GM12878 (cell line): ENCODE measurements at regions not wholly inside any gene's neighbourhood (a gene's known extent, or its start where the extent isn't known, plus 50 kb on each side); places are given as distances from the start of the nearest gene placed in this dataset.

Source experiments
- ATAC-seq: fragments of 200-7000 bp; cut with Tn5 transposase; 3 replicates; pipeline ENCODE4 v1.9.1; 2020; ENCODE audit warnings: mild to moderate bottlenecking, moderate library complexity
- BruUV-seq: library from RNA; stranded (reverse); fragments of 400-500 nt; replicated peaks from 2 replicates; lab custom pipeline; 2021; lab: Mats Ljungman, UMichigan
- CTCF ChIA-PET: fragments of 300-600 bp; sonication (Branson Sonifier 250); formaldehyde crosslinking; extraction: SDS; loops from one replicate; lab custom pipeline; 2021; ENCODE audit warnings: inconsistent platforms; lab: Yijun Ruan, JAX
- POLR2A ChIA-PET: fragments of 350-600 bp; formaldehyde crosslinking; extraction: SDS; loops from one replicate; lab custom pipeline; 2021; ENCODE audit warnings: inconsistent platforms; lab: Charles Lee
- RAD21 ChIA-PET: fragments of 300-600 bp; sonication (Branson Sonifier 250); formaldehyde crosslinking; loops from one replicate; lab custom pipeline; 2023; ENCODE audit warnings: antibody characterized with exemption; ENCODE audit not compliant: unreplicated experiment; lab: Charles Lee
- SMC1A ChIA-PET: fragments of 300-600 bp; sonication (Branson Sonifier 250); formaldehyde crosslinking; loops from one replicate; lab custom pipeline; 2023; ENCODE audit not compliant: unreplicated experiment, uncharacterized antibody; lab: Charles Lee
- DNase-seq: peaks from one replicate; pipeline ENCODE4 v3.0.0-alpha.2; 2011; ENCODE audit warnings: low read depth, low spot score
- FAIRE-seq: peaks from 3 replicates; lab custom pipeline; 2011; peaks lifted over from hg19 to GRCh38; lab: Jason Lieb, UNC
- H2AFZ ChIP-seq: 2 replicates; pipeline ENCODE4 v1.6.0; 2011; ENCODE audit warnings: low read depth, low read length, control low read depth; ENCODE audit not compliant: control insufficient read depth
- H3K27ac ChIP-seq: 2 replicates; pipeline ENCODE4 v1.5.1; 2011; ENCODE audit warnings: control low read depth; ENCODE audit not compliant: control insufficient read depth, insufficient read depth
- H3K27me3 ChIP-seq, 2 experiments: replicated peaks in 1 of 2; 2 replicates each; pipeline versions ENCODE4 v1.6.0 to v1.6.1; 2011; ENCODE audit warnings: low read length in 1 of 2; ENCODE audit not compliant: control insufficient read depth in 2 of 2, insufficient read depth in 2 of 2
- H3K36me3 ChIP-seq, 2 experiments: 2 replicates each; pipeline ENCODE4 v1.5.1; 2011; ENCODE audit warnings: low read length in 1 of 2; ENCODE audit not compliant: control insufficient read depth in 2 of 2, insufficient read depth in 2 of 2
- H3K4me1 ChIP-seq: 2 replicates; pipeline ENCODE4 v1.6.1; 2011; ENCODE audit warnings: mild to moderate bottlenecking, low read length, moderate library complexity, mixed read lengths; ENCODE audit not compliant: control insufficient read depth, insufficient read depth
- H3K4me2 ChIP-seq: 2 replicates; pipeline ENCODE4 v1.6.0; 2011; ENCODE audit warnings: control low read depth; ENCODE audit not compliant: control insufficient read depth, insufficient read depth
- H3K4me3 ChIP-seq: fragments of 200-600 bp; sonication (generic); 2 replicates; pipeline ENCODE4 v1.5.1; 2016
- H3K79me2 ChIP-seq: 2 replicates; pipeline ENCODE4 v1.6.0; 2011; ENCODE audit warnings: low read length; ENCODE audit not compliant: control insufficient read depth, insufficient read depth
- H3K9ac ChIP-seq: 2 replicates; pipeline ENCODE4 v1.8.0; 2011; ENCODE audit warnings: low read length, control low read depth, mixed read lengths; ENCODE audit not compliant: control insufficient read depth, insufficient read depth
- H3K9me3 ChIP-seq: replicated peaks from 3 replicates; pipeline ENCODE4 v1.5.1; 2011; ENCODE audit warnings: mild to moderate bottlenecking, low read length; ENCODE audit not compliant: control insufficient read depth, insufficient read depth
- H4K20me1 ChIP-seq: 2 replicates; pipeline ENCODE4 v1.6.0; 2011; ENCODE audit not compliant: control insufficient read depth, insufficient read depth
- BACH1 ChIP-seq: fragments of 450-650 bp; IDR thresholded peaks from 2 replicates; pipeline ENCODE4 v1.6.1; 2017; ENCODE audit warnings: mild to moderate bottlenecking, borderline replicate concordance
- BRCA1 ChIP-seq: IDR thresholded peaks from 2 replicates; pipeline ENCODE4 v1.6.1; 2011; ENCODE audit warnings: low read depth, low read length, improper control_type of control experiment
- CHD4 ChIP-seq: fragments of 200-600 bp; sonication (generic); IDR thresholded peaks from 2 replicates; pipeline ENCODE4 v1.6.1; 2016; ENCODE audit warnings: mild to moderate bottlenecking
- IRF4 ChIP-seq: IDR thresholded peaks from 2 replicates; pipeline ENCODE4 v1.6.1; 2011; ENCODE audit warnings: low read depth, low read length
- MXI1 ChIP-seq: fragments of 150-350 bp; IDR thresholded peaks from 2 replicates; pipeline ENCODE4 v1.6.1; 2011; ENCODE audit warnings: low read depth, mild to moderate bottlenecking, inconsistent platforms, low read length, improper control_type of control experiment
- NFIC ChIP-seq: IDR thresholded peaks from 2 replicates; pipeline ENCODE4 v1.6.1; 2012; ENCODE audit warnings: low read depth, mild to moderate bottlenecking, inconsistent platforms, low read length, moderate library complexity
- SIX5 ChIP-seq: IDR thresholded peaks from 2 replicates; pipeline ENCODE4 v1.6.1; 2011; ENCODE audit warnings: mild to moderate bottlenecking, low read depth, low read length, moderate library complexity; ENCODE audit not compliant: severe bottlenecking
- SMAD1 ChIP-seq: fragments of 450-650 bp; IDR thresholded peaks from 2 replicates; pipeline ENCODE4 v1.6.1; 2018; ENCODE audit warnings: mild to moderate bottlenecking, low read depth; ENCODE audit not compliant: partially characterized antibody
- SMAD5 ChIP-seq: IDR thresholded peaks from 2 replicates; pipeline ENCODE4 v1.6.1; 2016; ENCODE audit warnings: antibody characterized with exemption, low read depth
- TAF1 ChIP-seq: IDR thresholded peaks from 2 replicates; pipeline ENCODE4 v1.6.1; 2011; ENCODE audit warnings: mild to moderate bottlenecking, low read depth, low read length, borderline replicate concordance
- ZBTB33 ChIP-seq: fragments of 450-650 bp; IDR thresholded peaks from 2 replicates; pipeline ENCODE4 v1.6.1; 2017; ENCODE audit warnings: mild to moderate bottlenecking
- WGBS: methylation state at CpG from one replicate; pipeline ENCODE4 v1.1.6; 2016; ENCODE audit warnings: low lambda C conversion rate; ENCODE audit not compliant: insufficient replicate concordance, insufficient coverage; ENCODE audit errors: missing lambda C conversion rate; 5-methylcytosine and 5-hydroxymethylcytosine counted together
- in situ Hi-C: fragments of 300-500 bp; cut with MboI; formaldehyde crosslinking; loops from 9 replicates; pipeline ENCODE4 v1.14.3; 2018; ENCODE audit warnings: mixed read lengths
- intact Hi-C: fragments of 100-400 bp; cut with micrococcal nuclease; formaldehyde crosslinking; loops from one replicate; pipeline ENCODE4 v1.14.2; 2022; ENCODE audit not compliant: unreplicated experiment

DNA sequence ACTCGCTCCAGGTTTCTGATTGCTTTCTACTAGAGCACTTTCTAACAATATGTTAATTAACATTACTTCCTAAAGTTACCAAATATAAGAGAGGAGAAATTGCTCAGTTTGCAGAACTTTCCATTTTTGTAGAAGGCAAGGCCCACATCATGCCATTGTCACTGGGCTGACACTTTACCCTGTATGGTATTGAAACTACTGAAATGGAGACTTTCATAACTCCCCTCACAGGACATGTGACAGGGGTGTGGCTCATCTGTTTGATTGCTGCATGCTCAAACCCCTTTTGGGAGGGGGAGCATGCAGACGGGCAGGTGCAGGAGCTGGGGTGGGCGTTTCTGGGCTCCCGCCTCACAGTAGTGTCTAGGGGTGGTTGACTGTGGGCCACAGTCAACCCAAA is 206.3 kb upstream of the GHR start:
- no peak for DNase-seq
- Histone ChIP-seq H3K4me1 (no peaks in the 10 kb centered on the region), H3K79me2 (no peaks in the 10 kb centered on the region), H3K4me2 (no peak overlapping the region), H3K27me3 (no peaks in the 10 kb centered on the region), H3K9me3 (no peaks in the 10 kb centered on the region), H2AFZ (no peak overlapping the region), H3K27ac (no peak overlapping the region), H4K20me1 (no peaks in the 10 kb centered on the region), H3K9ac (no peak overlapping the region), H3K4me3 (no peak overlapping the region), H3K36me3 (no peaks in the 10 kb centered on the region)
- ChIA-PET POLR2A (no interaction called here), RAD21 (no interaction called here), CTCF (no interaction called here), SMC1A (no interaction called here)
- ATAC-seq, result peak; percentile 63
- in situ Hi-C loops, result no loop called here
- BruUV-seq, result no TSS peak
- intact Hi-C loops, result no loop called here
- WGBS, result 18% methylated on average over 4 of the region's 4 CpGs
- no peak for FAIRE-seq
- no peak for TF ChIP-seq MXI1
- no peak for TF ChIP-seq TAF1
- no peak for TF ChIP-seq CHD4
- no peak for TF ChIP-seq IRF4
- TF ChIP-seq SMAD1, result no peak
- no peak for TF ChIP-seq SIX5
- TF ChIP-seq NFIC, result no peak
- no peak for TF ChIP-seq BRCA1
- TF ChIP-seq ZBTB33, result no peak
- TF ChIP-seq BACH1, result no peak
- TF ChIP-seq SMAD5, result no peak
